Parathyroid adenoma (tissue), 2 donors: ENCODE measurements at regions not wholly inside any gene's neighbourhood (a gene's known extent, or its start where the extent isn't known, plus 50 kb on each side); places are given as distances from the start of the nearest gene placed in this dataset.

ENCODE experiments used
- H2AFZ ChIP-seq: fragments of 300-600 bp; sonication (generic); one replicate; pipeline ENCODE4 v1.7.0; 2017; ENCODE audit warnings: antibody characterized with exemption, mild to moderate bottlenecking
- H3K27ac ChIP-seq: fragments of 300-600 bp; sonication (generic); one replicate; pipeline ENCODE4 v1.7.0; 2017
- H3K27me3 ChIP-seq: fragments of 300-600 bp; sonication (generic); one replicate; pipeline ENCODE4 v1.7.0; 2017; ENCODE audit warnings: low read length; ENCODE audit not compliant: control insufficient read depth, insufficient read depth
- H3K36me3 ChIP-seq: fragments of 300-600 bp; sonication (generic); one replicate; pipeline ENCODE4 v1.7.0; 2017; ENCODE audit warnings: low read length; ENCODE audit not compliant: control insufficient read depth, insufficient read depth
- H3K4me1 ChIP-seq: fragments of 300-600 bp; sonication (generic); one replicate; pipeline ENCODE4 v1.7.0; 2017; ENCODE audit warnings: control low read depth
- H3K4me2 ChIP-seq: fragments of 300-600 bp; sonication (generic); one replicate; pipeline ENCODE4 v1.7.0; 2017; ENCODE audit warnings: low read length
- H3K4me3 ChIP-seq: fragments of 300-600 bp; sonication (generic); one replicate; pipeline ENCODE4 v1.7.0; 2017; ENCODE audit warnings: low read depth, low read length
- H3K79me2 ChIP-seq: fragments of 300-600 bp; sonication (generic); one replicate; pipeline ENCODE4 v1.7.0; 2017; ENCODE audit warnings: control low read depth
- H3K9ac ChIP-seq: fragments of 300-600 bp; sonication (generic); one replicate; pipeline ENCODE4 v1.7.0; 2017; ENCODE audit warnings: mild to moderate bottlenecking
- H3K9me3 ChIP-seq: fragments of 300-600 bp; sonication (generic); one replicate; pipeline ENCODE4 v1.7.0; 2017; ENCODE audit warnings: low read length; ENCODE audit not compliant: control insufficient read depth
- CTCF ChIP-seq: fragments of 300-600 bp; sonication (generic); IDR thresholded peaks from one replicate; pipeline ENCODE4 v1.7.0; 2017; ENCODE audit warnings: antibody characterized with exemption, mild to moderate bottlenecking
- donor health status: primary hyperparathyroidism.

DNA sequence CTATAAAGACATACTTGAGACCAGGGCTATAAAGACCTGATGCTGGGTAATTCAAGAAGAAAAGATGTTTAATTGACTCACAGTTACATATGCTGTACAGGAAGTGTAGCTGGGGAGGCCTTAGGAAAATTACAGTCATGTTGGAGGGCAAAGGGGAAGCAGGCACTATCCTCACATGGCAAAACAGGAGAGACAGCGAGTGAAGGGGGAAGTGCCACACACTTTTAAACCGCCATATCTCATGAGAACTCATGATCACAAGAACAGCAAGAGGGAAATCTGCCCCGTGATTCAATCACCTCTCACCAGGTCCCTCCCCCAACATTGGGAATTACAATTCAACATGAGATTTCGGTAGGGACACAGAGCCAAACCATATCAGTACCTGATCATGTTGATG lies 89.9 kb upstream of the ADAMTSL1 start:
- Histone ChIP-seq H3K4me1 (peaks cover 4% of the 10 kb centered on the region), H3K27me3 (no peaks in the 10 kb centered on the region), H3K27ac (no peak overlapping the region), H3K9ac (no peak overlapping the region), H3K4me2 (no peak overlapping the region), H3K36me3 (no peaks in the 10 kb centered on the region), H3K79me2 (no peaks in the 10 kb centered on the region), H3K4me3 (no peak overlapping the region), H3K9me3 (no peaks in the 10 kb centered on the region), H2AFZ (no peak overlapping the region)
- TF ChIP-seq CTCF = no peak

DNA sequence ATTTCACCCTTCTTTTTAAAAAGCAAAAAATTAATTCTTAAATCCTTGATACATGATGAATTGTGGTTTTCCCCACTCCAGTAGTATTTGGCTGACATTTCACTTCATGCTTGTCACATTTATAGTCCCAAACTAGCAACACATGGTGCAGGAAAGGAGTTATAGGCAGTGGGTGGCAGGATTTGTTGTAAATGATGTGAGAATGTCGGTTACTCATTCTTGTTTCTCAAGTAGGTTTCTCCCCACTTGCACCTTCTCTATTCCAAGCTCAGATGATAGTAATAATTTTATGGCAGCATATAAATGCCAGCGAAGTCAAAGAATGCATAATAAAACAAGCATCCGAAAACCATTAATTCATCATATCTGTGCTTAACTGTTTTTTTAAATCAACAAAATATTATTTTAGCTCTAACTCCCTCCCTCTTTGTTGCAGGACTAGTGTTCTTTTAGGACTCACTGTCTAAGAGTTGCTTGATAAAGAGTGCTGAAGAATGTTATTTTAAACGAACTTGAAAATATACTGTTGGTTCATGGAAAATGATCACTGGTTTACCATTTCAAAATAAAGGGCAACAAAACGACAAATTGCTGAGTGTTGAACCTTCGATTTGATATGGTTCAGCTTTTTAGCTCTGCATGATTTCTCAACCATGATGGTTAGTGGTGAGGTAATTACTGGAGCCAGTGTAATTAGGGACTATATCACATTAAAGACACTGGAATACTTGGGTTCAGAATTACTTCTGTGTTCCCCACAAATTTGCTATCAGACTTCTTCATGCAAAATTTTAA lies 88.1 kb upstream of the ADAMTSL1 start:
- H3K27ac ChIP-seq = no peak overlapping the region
- no peak overlapping the region for H3K9ac ChIP-seq
- no peaks in the 10 kb centered on the region for H3K27me3 ChIP-seq
- TF ChIP-seq CTCF = no peak
- H3K36me3 ChIP-seq = no peaks in the 10 kb centered on the region
- H3K4me1 ChIP-seq = peaks cover 4% of the 10 kb centered on the region
- no peak overlapping the region for H3K4me3 ChIP-seq
- H3K79me2 ChIP-seq = no peaks in the 10 kb centered on the region
- no peaks in the 10 kb centered on the region for H3K9me3 ChIP-seq
- H2AFZ ChIP-seq = no peak overlapping the region
- H3K4me2 ChIP-seq = peak overlapping the region; percentile 21

- no peak overlapping the region for H3K9ac ChIP-seq
- H3K79me2 ChIP-seq = no peaks in the 10 kb centered on the region
- H3K27ac ChIP-seq = no peak overlapping the region
- no peaks in the 10 kb centered on the region for H3K9me3 ChIP-seq
- no peaks in the 10 kb centered on the region for H3K36me3 ChIP-seq
- H2AFZ ChIP-seq = no peak overlapping the region
- no peak for TF ChIP-seq CTCF
- H3K4me1 ChIP-seq = peaks cover 8% of the 10 kb centered on the region
- H3K27me3 ChIP-seq = no peaks in the 10 kb centered on the region
- no peak overlapping the region for H3K4me3 ChIP-seq
- H3K4me2 ChIP-seq = no peak overlapping the region
Measured at GRCh38 chr9:18390393-18390792, 83.6 kb upstream of the ADAMTSL1 start.

DNA sequence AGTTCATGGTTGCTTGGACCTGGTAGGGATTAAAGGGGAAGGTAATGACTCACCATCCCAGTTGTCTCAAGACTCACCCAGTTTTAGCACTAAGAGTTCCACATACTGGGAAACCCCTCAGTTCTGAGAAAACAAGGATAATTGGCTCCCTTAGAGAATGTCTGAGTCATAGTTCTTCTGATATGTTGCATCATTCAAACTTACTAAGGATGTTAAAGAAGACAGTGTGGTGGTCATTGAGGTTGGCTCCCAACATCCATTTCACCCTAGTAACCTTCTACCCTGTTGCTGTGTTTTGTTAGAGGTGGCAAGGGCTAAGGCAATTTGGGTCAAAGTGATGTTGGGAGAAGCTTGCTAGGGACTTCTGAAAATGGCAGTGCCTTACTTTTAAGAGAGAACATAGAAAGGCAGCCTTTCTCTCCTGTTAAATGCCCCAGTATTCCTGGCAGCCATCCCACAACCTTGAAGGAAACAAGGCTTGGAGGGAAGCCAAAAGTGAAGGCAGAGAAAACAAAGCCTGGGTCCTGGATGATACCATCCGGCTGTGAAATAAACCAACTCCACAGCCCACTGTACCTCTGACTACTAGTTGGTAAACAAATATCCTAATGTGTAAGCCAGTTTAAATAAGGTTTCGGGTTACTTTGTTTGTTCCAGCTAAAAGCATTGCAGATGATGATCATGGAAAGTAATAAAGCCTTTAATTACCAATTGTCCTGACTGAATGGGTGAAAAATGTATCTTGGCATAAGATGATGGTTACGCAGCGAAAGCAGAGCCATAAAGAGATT lies 80.4 kb upstream of the ADAMTSL1 start:
- Histone ChIP-seq H3K27me3 (no peaks in the 10 kb centered on the region), H3K4me2 (peak overlapping the region; percentile 13), H3K9ac (no peak overlapping the region), H3K27ac (peak overlapping the region; percentile 58), H2AFZ (peak overlapping the region; percentile 34), H3K79me2 (no peaks in the 10 kb centered on the region), H3K36me3 (no peaks in the 10 kb centered on the region), H3K4me3 (no peak overlapping the region), H3K4me1 (peaks cover 4% of the 10 kb centered on the region), H3K9me3 (no peaks in the 10 kb centered on the region)
- TF ChIP-seq CTCF = no peak
